ENCODE measurements at regions not wholly inside any gene's neighbourhood (a gene's known extent, or its start where the extent isn't known, plus 50 kb on each side); places are given as distances from the start of the nearest gene placed in this dataset.

GRCh38 chr5:42974536-42974935, 65.6 kb downstream of the ANXA2R start:
- H3K27ac ChIP-seq = no peak overlapping the region
- no peak for TF ChIP-seq CTCF (IDR thresholded peaks at IDR 0.05)
- TF ChIP-seq ZFX (IDR thresholded peaks at IDR 0.05; ENCODE audit: borderline replicate concordance) = no peak

DNA sequence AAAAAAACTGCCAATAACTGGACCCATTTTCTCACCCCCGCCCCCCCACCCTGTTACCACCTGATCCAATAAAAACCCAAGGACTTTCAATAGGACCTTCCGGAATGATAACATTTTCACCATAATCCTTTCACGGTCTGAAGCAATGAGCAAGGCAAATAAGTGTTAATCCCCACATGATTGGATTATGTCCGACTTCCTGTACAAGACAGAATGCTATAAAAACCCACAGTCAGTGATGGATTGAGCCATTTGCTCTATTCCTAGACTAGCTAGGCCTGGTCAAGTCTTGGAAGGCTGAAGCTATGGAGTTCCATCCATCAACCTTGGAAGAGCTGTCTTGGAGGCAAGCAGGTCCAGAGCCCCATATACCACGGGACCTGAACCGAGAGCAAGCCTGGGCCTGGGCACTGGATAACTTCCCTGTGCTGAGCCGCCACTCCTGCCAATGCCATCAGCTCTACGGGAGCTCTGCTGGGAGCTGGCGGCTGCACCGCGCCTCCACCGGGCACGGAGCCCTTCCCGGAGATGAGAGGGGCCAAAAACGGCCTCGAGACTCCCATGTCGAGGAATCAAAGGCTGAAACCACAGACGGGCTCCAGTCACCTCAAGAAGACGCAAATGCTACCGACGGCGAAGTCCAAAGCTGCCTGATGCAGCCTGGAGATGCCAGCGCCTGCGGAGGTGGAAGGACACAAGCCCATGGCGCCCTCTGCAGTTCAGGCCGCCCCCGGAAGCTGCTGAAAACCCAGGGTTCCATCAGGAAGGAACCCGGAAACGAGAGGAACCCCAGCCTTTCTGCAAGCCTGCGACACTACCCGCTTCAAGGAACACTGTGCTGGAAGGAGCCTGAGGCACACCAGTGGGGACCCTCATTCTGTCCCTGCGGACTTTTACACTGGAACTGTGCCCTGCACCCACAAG, 69.2 kb downstream of the ANXA2R start:
- no peak overlapping the region for H3K27ac ChIP-seq
- peak; percentile 10; the same call in 1 of the 2 replicates for TF ChIP-seq CTCF (IDR thresholded peaks at IDR 0.05)
- TF ChIP-seq ZFX (IDR thresholded peaks at IDR 0.05; ENCODE audit: borderline replicate concordance) = no peak

GRCh38 chr5:42965934-42966333, 74.2 kb downstream of the ANXA2R start:
- no peak overlapping the region for H3K27ac ChIP-seq
- no peak for TF ChIP-seq CTCF (IDR thresholded peaks at IDR 0.05)
- TF ChIP-seq ZFX (IDR thresholded peaks at IDR 0.05; ENCODE audit: borderline replicate concordance) = no peak

DNA sequence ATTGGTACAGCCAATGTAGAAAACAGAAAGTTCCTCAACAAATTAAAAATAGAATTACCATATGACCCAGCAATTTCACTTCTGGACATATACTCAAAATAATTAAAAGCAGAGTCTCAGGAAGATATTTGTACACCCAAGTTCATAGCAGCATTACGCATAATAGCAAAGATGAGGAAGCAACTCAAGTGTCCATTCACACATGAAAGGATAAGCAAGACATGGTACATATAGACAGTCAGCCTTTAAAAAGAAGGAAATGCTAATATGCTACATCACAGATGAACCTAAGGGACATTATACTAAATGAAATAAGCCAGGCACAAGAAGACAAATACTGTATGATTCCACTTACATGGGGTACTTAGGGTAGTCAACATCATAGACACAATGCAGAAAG, 76.7 kb downstream of the ANXA2R start:
- no peak overlapping the region for H3K27ac ChIP-seq
- TF ChIP-seq ZFX (IDR thresholded peaks at IDR 0.05; ENCODE audit: borderline replicate concordance) (no peak), CTCF (IDR thresholded peaks at IDR 0.05) (no peak)

DNA sequence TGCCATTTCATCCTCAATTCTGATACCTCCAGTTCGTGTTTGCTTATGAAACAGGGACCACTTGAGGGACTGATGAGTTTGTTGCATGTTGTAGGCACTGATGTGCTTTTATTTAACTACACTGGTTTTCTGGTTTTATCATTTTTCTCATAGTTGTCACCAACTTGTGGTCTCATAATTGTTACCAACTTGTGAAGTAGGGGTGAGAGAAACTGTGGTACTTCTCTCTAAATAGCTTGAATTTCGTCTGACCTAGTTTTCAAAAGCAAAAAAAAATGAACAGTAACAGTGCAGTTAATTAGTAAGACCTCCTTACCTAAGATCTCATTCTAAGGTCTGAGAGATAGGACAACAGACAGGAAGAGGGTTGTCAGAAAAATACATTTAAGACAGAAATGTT, 78.0 kb downstream of the ANXA2R start:
- no peak for TF ChIP-seq CTCF (IDR thresholded peaks at IDR 0.05)
- no peak overlapping the region for H3K27ac ChIP-seq

GRCh38 chr5:42960506-42960905, 79.6 kb downstream of the ANXA2R start:
- H3K27ac ChIP-seq = no peak overlapping the region
- TF ChIP-seq ZFX (IDR thresholded peaks at IDR 0.05; ENCODE audit: borderline replicate concordance) (no peak), CTCF (IDR thresholded peaks at IDR 0.05) (no peak)

- no peak overlapping the region for H3K27ac ChIP-seq
- no peak for TF ChIP-seq CTCF (IDR thresholded peaks at IDR 0.05)
- TF ChIP-seq ZFX (IDR thresholded peaks at IDR 0.05; ENCODE audit: borderline replicate concordance) = no peak
Observed at GRCh38 chr5:42956551-42956950, 83.6 kb downstream of the ANXA2R start.

Data from 22Rv1 (cell line).